Karpas-422 (cell line): ENCODE measurements at regions not wholly inside any gene's neighbourhood (a gene's known extent, or its start where the extent isn't known, plus 50 kb on each side); places are given as distances from the start of the nearest gene placed in this dataset.

Experiments
- DNase-seq: peaks from one replicate; pipeline ENCODE4 v3.0.0-alpha.2; 2015
- H2AFZ ChIP-seq: fragments of 200-600 bp; sonication (generic); 2 replicates; pipeline ENCODE4 v1.6.1; 2014; ENCODE audit warnings: antibody characterized with exemption, low read length, mixed read lengths
- H3K27ac ChIP-seq: fragments of 200-600 bp; sonication (generic); 2 replicates; pipeline ENCODE4 v1.5.1; 2014; ENCODE audit warnings: mild to moderate bottlenecking, low read length, moderate library complexity
- H3K27me3 ChIP-seq: fragments of 200-600 bp; sonication (generic); 2 replicates; pipeline ENCODE4 v1.6.1; 2014; ENCODE audit warnings: low read length, mixed read lengths
- H3K36me3 ChIP-seq: fragments of 200-600 bp; sonication (generic); 2 replicates; pipeline ENCODE4 v1.6.1; 2014; ENCODE audit warnings: low read length, mixed read lengths; ENCODE audit not compliant: insufficient read depth
- H3K4me1 ChIP-seq: fragments of 200-600 bp; sonication (generic); 2 replicates; pipeline ENCODE4 v1.6.1; 2014; ENCODE audit warnings: mild to moderate bottlenecking, low read length, mixed read lengths
- H3K4me2 ChIP-seq: fragments of 200-600 bp; sonication (generic); 2 replicates; pipeline ENCODE4 v1.6.1; 2014; ENCODE audit warnings: low read length, low read depth, mild to moderate bottlenecking; ENCODE audit not compliant: poor library complexity, severe bottlenecking
- H3K4me3 ChIP-seq: fragments of 200-600 bp; sonication (generic); 2 replicates; pipeline ENCODE4 v1.5.1; 2014; ENCODE audit warnings: mild to moderate bottlenecking, antibody characterized with exemption, low read length, mixed read lengths
- H3K79me2 ChIP-seq: fragments of 200-600 bp; sonication (generic); 2 replicates; pipeline ENCODE4 v1.6.1; 2014; ENCODE audit warnings: mild to moderate bottlenecking, low read length, mixed read lengths
- H3K9ac ChIP-seq: fragments of 200-600 bp; sonication (generic); 2 replicates; pipeline ENCODE4 v1.6.0; 2014; ENCODE audit warnings: low read length
- H3K9me2 ChIP-seq: fragments of 200-600 bp; sonication (generic), shearing (Covaris generic); replicated peaks from 2 replicates; pipeline ENCODE4 v1.6.0; 2014; ENCODE audit warnings: mild to moderate bottlenecking, low read length, moderate library complexity; ENCODE audit not compliant: insufficient read depth
- H3K9me3 ChIP-seq: fragments of 300-700, 200-600 bp; sonication (generic); 2 replicates; pipeline ENCODE4 v1.6.1; 2014; ENCODE audit warnings: low read length, mixed read lengths
- H4K20me1 ChIP-seq: fragments of 200-600 bp; sonication (generic); 2 replicates; pipeline ENCODE4 v1.6.1; 2014; ENCODE audit warnings: mild to moderate bottlenecking, antibody characterized with exemption, low read length, low read depth; ENCODE audit not compliant: insufficient read depth

DNA sequence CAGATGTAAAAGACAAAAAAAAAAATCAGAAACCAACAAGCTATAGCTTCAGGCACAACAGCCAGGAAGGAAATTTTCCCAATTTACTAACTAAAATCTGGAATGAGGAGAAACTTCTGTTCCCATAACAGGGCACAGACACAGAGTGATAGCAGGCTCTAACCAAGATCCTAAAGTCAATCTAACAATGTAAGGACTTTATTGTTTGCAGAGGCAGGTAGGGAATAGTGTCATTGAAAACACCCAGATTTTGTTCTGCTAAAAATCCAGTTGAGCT is 166.6 kb upstream of the ATP1B1 start:
- no peaks in the 10 kb centered on the region for H3K9me3 ChIP-seq
- no peak overlapping the region for H3K4me2 ChIP-seq
- H3K27me3 ChIP-seq: no peaks in the 10 kb centered on the region

DNA sequence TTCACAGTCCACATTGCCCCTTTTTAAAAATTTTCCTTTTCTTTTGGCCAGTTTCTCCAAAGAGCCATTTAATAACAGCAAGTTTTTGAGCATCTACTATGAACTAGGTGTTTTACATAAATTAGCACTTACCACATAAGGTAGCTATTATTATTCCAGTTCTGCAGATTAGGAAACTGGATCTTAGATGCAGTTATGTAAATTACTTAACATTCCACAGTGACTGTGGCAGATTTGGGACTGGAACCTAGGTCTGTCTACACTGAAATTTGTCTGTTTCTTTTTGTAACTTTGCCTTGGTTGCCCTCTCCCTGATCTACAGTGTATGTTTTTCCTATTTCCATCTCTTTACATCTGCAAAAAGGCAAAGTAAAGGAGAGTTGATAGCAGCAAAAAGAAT is 164.8 kb upstream of the ATP1B1 start:
- Histone ChIP-seq H2AFZ (no peak overlapping the region), H4K20me1 (no peaks in the 10 kb centered on the region), H3K4me1 (no peaks in the 10 kb centered on the region)

More for the DNA sequence above, 166.6 kb upstream of the ATP1B1 start:
- H2AFZ ChIP-seq: no peak overlapping the region
- H3K4me3 ChIP-seq: no peak overlapping the region
- H4K20me1 ChIP-seq: no peaks in the 10 kb centered on the region
- H3K9ac ChIP-seq: no peak overlapping the region
- no peak overlapping the region for H3K27ac ChIP-seq
- H3K36me3 ChIP-seq: no peaks in the 10 kb centered on the region
- no peaks in the 10 kb centered on the region for H3K4me1 ChIP-seq
- no peaks in the 10 kb centered on the region for H3K79me2 ChIP-seq
- H3K9me2 ChIP-seq: no peaks in the 10 kb centered on the region
- DNase-seq: no peak

DNA sequence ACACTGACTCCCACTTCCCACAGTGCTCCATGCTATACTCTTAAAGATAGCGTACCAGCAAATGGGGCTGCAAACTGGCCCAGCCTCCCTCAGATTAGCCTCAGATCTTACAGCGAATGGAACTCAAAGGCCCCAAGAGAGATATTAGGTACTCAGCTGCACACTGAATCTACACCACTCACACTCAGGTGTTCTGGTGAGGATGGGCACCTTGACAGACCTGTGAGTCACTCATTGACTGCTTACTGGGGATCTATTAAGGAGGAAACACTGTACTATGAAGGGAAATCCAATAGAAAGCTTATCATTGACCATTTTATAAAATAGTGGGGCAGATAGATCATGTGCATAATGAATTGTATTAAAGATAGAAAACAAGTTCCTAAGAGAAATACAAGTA is 164.3 kb upstream of the ATP1B1 start:
- H3K4me1 ChIP-seq: no peaks in the 10 kb centered on the region
- no peak overlapping the region for H3K4me3 ChIP-seq
- H3K36me3 ChIP-seq: no peaks in the 10 kb centered on the region
- H3K4me2 ChIP-seq: no peak overlapping the region
- no peak overlapping the region for H3K9ac ChIP-seq
- H3K27ac ChIP-seq: no peak overlapping the region
- H2AFZ ChIP-seq: no peak overlapping the region
- H3K79me2 ChIP-seq: no peaks in the 10 kb centered on the region
- H3K27me3 ChIP-seq: no peaks in the 10 kb centered on the region
- H3K9me3 ChIP-seq: no peaks in the 10 kb centered on the region
- no peak for DNase-seq
- H3K9me2 ChIP-seq: no peaks in the 10 kb centered on the region
- H4K20me1 ChIP-seq: no peaks in the 10 kb centered on the region

More for the DNA sequence above, 164.8 kb upstream of the ATP1B1 start:
- Histone ChIP-seq H3K27ac (no peak overlapping the region), H3K36me3 (no peaks in the 10 kb centered on the region), H3K4me2 (no peak overlapping the region), H3K9me3 (no peaks in the 10 kb centered on the region), H3K4me3 (no peak overlapping the region), H3K79me2 (no peaks in the 10 kb centered on the region), H3K9ac (no peak overlapping the region), H3K27me3 (no peaks in the 10 kb centered on the region), H3K9me2 (no peaks in the 10 kb centered on the region)
- no peak for DNase-seq

DNA sequence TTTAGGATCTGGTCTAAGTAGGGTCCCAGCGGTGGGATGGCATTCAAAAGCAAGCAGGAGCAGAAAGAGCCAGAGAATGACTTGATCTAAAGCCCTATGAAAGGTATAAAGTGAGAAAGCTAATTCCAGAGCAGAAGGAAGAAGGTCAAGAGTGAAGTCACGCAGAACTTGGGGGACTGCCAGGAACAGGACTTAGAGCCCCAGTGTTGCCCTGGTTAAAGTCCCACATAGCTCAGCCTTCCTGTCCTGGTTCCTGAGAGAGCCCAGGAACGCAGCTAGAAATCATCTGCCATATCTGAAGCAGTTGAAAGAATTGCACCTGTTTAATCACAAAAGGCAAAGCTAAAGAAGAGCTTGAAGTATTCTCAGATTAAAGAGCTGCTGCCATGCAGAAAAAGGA is 160.6 kb upstream of the ATP1B1 start:
- Histone ChIP-seq H2AFZ (no peak overlapping the region), H3K27ac (no peak overlapping the region), H3K79me2 (no peaks in the 10 kb centered on the region), H3K36me3 (no peaks in the 10 kb centered on the region), H3K9ac (no peak overlapping the region), H3K9me2 (no peaks in the 10 kb centered on the region), H3K27me3 (no peaks in the 10 kb centered on the region), H3K4me2 (no peak overlapping the region), H3K4me1 (no peaks in the 10 kb centered on the region), H4K20me1 (no peaks in the 10 kb centered on the region), H3K4me3 (no peak overlapping the region), H3K9me3 (no peaks in the 10 kb centered on the region)
- no peak for DNase-seq

DNA sequence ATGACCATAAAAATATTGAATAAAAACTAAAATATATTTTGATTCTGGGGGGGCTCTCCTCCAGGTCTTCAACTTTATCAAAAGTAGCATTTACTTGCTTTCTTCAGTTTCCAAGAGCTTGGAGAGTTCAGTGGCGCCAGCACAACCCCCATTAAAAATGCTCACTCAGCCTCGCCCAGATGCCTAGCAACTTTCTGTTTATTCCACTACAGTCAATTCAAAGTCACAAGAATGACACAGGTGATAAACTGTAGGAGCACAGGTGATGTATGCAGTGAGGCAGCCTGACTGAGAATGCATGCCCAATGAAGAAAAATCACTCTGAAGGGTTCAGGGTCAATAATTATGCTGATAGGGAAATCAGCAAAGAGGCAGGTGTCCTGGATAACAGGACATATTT is 159.4 kb upstream of the ATP1B1 start:
- Histone ChIP-seq H3K9ac (no peak overlapping the region), H3K27ac (no peak overlapping the region), H3K9me3 (no peaks in the 10 kb centered on the region), H3K9me2 (no peaks in the 10 kb centered on the region), H3K4me3 (no peak overlapping the region), H2AFZ (no peak overlapping the region), H3K4me2 (no peak overlapping the region), H4K20me1 (no peaks in the 10 kb centered on the region), H3K36me3 (no peaks in the 10 kb centered on the region), H3K27me3 (no peaks in the 10 kb centered on the region), H3K4me1 (no peaks in the 10 kb centered on the region), H3K79me2 (no peaks in the 10 kb centered on the region)
- no peak for DNase-seq

DNA sequence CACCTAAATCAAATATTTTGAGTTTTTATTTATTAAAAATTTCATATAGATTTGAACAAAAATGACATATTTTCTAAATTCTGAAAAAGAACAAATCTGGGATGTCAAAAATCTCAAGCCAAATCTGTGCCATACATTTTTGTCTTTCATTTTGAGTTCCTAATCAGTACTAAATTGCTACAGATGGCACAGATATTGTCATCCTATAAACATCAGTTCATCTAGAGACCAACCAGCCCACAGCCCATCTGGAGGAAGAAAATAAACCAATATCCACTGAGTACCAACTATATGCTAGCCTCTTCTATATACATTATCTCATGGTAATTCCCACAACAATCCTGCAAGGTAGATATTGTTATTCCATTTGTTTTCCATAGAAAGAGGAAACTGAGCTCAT is 156.8 kb upstream of the ATP1B1 start:
- Histone ChIP-seq H4K20me1 (no peaks in the 10 kb centered on the region), H2AFZ (no peak overlapping the region), H3K9me2 (no peaks in the 10 kb centered on the region), H3K4me2 (no peak overlapping the region), H3K27me3 (no peaks in the 10 kb centered on the region), H3K4me1 (no peaks in the 10 kb centered on the region), H3K27ac (no peak overlapping the region), H3K79me2 (no peaks in the 10 kb centered on the region), H3K4me3 (no peak overlapping the region), H3K36me3 (no peaks in the 10 kb centered on the region), H3K9ac (no peak overlapping the region), H3K9me3 (no peaks in the 10 kb centered on the region)
- no peak for DNase-seq

DNA sequence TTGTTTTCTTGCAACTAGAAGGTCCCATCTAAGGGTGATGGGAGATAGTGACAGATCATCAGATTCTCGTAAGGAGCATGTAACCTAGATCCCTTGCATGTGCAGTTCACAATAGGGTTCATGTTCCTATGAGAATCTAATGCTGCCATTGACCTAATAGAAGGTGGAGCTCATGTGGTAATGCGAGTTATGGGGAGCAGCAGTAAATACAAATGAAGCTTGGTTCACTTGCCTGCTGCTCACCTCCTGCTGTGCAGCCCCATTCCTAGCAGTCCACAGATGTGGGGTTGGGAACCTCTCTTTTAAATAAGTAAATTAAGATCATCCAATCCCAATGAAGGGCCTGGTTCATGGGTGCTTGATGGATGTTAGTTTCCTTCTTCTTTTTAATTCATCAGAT is 148.7 kb upstream of the ATP1B1 start:
- no peak for DNase-seq
- Histone ChIP-seq H3K9me2 (no peaks in the 10 kb centered on the region), H3K27me3 (no peaks in the 10 kb centered on the region; the same call in 1 of the 2 replicates)

DNA sequence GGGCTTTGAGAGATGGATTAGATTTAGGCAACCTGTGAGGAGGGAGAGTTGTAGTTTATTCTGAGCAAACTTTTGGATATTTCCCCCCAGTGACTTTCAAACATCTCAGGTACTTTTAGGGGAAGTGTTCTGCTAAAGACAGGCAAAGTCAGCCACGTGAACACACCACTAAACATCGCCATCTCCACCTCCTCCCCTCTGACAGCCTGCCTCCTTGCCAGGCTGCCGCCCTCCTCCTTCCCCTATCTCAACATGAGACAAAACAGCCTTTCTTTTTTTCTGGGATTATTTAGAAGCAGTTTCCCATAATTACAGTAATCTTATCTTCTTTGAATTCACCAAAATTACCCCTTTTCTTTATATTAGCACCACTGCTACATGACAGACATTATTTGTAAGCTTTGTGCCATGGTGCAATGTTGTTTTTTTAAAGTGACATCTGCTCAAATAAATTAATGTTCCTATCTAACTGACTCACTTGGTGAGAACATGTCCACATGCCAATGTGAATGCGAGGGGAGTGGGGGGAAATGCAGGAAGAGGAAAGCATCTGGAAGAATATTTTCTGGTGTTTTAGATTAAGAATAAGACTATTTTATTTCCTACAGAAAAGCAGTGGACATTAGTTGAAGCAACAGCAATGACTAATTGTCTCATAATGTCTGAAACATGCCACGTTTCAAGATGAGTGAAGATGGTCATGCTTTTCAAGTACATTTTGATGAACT is 147.8 kb upstream of the ATP1B1 start:
- Histone ChIP-seq H3K4me2 (no peak overlapping the region), H3K9me3 (no peaks in the 10 kb centered on the region), H4K20me1 (no peaks in the 10 kb centered on the region), H3K9me2 (no peaks in the 10 kb centered on the region), H2AFZ (no peak overlapping the region), H3K36me3 (no peaks in the 10 kb centered on the region), H3K4me1 (no peaks in the 10 kb centered on the region), H3K27me3 (no peaks in the 10 kb centered on the region; the same call in 1 of the 2 replicates), H3K4me3 (no peak overlapping the region), H3K27ac (no peak overlapping the region), H3K79me2 (no peaks in the 10 kb centered on the region), H3K9ac (no peak overlapping the region)
- DNase-seq: no peak

More for the DNA sequence above, 148.7 kb upstream of the ATP1B1 start:
- H3K79me2 ChIP-seq: no peaks in the 10 kb centered on the region
- no peak overlapping the region for H2AFZ ChIP-seq
- H3K27ac ChIP-seq: no peak overlapping the region
- H3K9ac ChIP-seq: no peak overlapping the region
- H3K9me3 ChIP-seq: no peaks in the 10 kb centered on the region
- no peaks in the 10 kb centered on the region for H3K36me3 ChIP-seq
- H3K4me3 ChIP-seq: no peak overlapping the region
- H3K4me2 ChIP-seq: no peak overlapping the region
- H4K20me1 ChIP-seq: no peaks in the 10 kb centered on the region
- no peaks in the 10 kb centered on the region for H3K4me1 ChIP-seq

DNA sequence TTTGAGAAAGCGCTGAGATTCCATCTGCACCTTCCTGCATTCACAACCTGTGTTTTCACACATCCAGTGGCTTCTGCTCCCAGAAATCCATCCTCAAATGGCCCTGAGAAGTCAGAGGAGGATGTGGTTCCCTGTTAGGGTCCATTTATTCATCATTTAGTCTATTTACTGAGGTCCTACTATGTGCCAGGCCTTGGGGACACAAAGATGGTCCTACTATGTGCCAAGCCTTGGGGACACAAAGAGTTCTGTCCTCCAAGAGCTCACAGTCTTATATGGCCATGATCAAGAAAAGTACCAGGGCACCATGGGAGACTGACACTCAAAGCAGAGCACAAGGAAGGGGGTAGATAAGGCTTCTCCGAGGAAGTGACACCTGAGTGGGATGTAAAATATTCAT is 147.1 kb upstream of the ATP1B1 start:
- Histone ChIP-seq H2AFZ (no peak overlapping the region), H3K27me3 (no peaks in the 10 kb centered on the region; the same call in 1 of the 2 replicates), H3K4me1 (no peaks in the 10 kb centered on the region), H3K27ac (no peak overlapping the region), H3K79me2 (no peaks in the 10 kb centered on the region), H3K9ac (no peak overlapping the region), H3K9me2 (no peaks in the 10 kb centered on the region), H3K9me3 (no peaks in the 10 kb centered on the region), H3K4me3 (no peak overlapping the region), H3K36me3 (no peaks in the 10 kb centered on the region), H4K20me1 (no peaks in the 10 kb centered on the region), H3K4me2 (no peak overlapping the region)
- DNase-seq: no peak
